Brain microvascular endothelial cell (primary cell): ENCODE measurements at regions not wholly inside any gene's neighbourhood (a gene's known extent, or its start where the extent isn't known, plus 50 kb on each side); places are given as distances from the start of the nearest gene placed in this dataset.
A peak's percentile ranks its signal among the peaks of the same experiment; 100 is the strongest.

ENCODE experiments used
- DNase-seq: peaks from one replicate; pipeline ENCODE4 v3.0.0-alpha.2; 2020
- H3K27ac ChIP-seq: fragments of 250-450 bp; sonication (Bioruptor Pico); 2 replicates; pipeline ENCODE4 v1.5.1; 2020; ENCODE audit warnings: mild to moderate bottlenecking, moderate library complexity
- H3K27me3 ChIP-seq: fragments of 250-450 bp; sonication (Bioruptor Pico); replicated peaks from 2 replicates; pipeline ENCODE4 v1.5.1; 2020; ENCODE audit warnings: mild to moderate bottlenecking
- H3K36me3 ChIP-seq: fragments of 250-450 bp; sonication (Bioruptor Pico); replicated peaks from 2 replicates; pipeline ENCODE4 v1.5.1; 2020; ENCODE audit warnings: mild to moderate bottlenecking
- H3K4me3 ChIP-seq: 2 replicates; pipeline ENCODE4 v1.5.1; 2011; ENCODE audit warnings: low read depth, mild to moderate bottlenecking, control low read depth, low read length, moderate library complexity
- in situ Hi-C: cut with HindIII; loops from 2 replicates; pipeline ENCODE4 v1.10.0; 2017; ENCODE audit warnings: low sequenced_read_pairs, low pct_ligation_motif_present
- TF ChIP-seq, protein P1 (sequence below): IDR thresholded peaks from 2 replicates; pipeline ENCODE4 v1.5.1; 2011; ENCODE audit warnings: low read depth, mild to moderate bottlenecking, moderate library complexity, low read length, control low read depth, inconsistent platforms; ENCODE audit errors: missing control alignments

DNA sequence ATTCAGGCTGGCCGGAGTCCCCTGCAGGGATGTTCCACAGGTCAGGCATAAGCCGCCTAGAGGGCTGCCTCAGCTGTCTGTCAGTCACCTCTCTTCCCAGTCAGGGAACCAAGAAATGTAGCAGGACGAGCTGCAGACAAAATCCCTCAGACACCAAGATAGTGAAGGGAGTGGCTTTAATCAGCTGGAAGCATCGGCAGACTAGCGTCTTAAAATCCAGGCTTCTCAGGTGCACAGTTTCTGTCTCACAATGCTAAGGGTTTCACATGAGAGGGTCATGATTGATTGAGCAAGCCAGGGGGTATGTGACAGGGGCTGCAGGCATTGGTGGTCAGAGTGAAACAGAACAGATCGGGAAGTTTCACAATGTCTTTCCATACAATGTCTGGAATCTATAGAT is 247.2 kb downstream of the CDH10 start:
- Histone ChIP-seq H3K27me3 (no peaks in the 10 kb centered on the region), H3K36me3 (no peaks in the 10 kb centered on the region), H3K4me3 (no peak overlapping the region), H3K27ac (no peak overlapping the region)
- in situ Hi-C loops = no loop called here
- TF ChIP-seq, protein P1, sequence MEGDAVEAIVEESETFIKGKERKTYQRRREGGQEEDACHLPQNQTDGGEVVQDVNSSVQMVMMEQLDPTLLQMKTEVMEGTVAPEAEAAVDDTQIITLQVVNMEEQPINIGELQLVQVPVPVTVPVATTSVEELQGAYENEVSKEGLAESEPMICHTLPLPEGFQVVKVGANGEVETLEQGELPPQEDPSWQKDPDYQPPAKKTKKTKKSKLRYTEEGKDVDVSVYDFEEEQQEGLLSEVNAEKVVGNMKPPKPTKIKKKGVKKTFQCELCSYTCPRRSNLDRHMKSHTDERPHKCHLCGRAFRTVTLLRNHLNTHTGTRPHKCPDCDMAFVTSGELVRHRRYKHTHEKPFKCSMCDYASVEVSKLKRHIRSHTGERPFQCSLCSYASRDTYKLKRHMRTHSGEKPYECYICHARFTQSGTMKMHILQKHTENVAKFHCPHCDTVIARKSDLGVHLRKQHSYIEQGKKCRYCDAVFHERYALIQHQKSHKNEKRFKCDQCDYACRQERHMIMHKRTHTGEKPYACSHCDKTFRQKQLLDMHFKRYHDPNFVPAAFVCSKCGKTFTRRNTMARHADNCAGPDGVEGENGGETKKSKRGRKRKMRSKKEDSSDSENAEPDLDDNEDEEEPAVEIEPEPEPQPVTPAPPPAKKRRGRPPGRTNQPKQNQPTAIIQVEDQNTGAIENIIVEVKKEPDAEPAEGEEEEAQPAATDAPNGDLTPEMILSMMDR = no peak
- DNase-seq = no peak

DNA sequence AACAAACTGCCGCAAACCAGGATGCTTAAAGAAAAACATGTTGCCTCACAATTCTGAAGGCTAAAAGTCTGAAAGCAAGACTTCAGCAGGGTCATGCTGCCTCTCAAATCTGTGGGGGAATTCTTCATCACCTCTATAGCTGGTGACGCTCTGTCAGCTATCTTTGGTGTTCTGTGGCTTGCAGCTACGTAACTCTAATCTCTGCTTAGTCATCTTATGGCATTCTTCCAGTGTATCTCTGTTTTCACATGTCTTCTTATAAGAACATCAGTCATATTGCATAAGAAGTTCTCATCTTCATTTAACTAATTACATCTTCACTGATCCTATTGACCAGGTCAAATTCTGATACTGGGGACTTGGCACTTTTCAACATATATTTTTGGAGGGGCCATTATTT is 243.0 kb downstream of the CDH10 start:
- in situ Hi-C loops = no loop called here
- DNase-seq = peak; percentile 3

DNA sequence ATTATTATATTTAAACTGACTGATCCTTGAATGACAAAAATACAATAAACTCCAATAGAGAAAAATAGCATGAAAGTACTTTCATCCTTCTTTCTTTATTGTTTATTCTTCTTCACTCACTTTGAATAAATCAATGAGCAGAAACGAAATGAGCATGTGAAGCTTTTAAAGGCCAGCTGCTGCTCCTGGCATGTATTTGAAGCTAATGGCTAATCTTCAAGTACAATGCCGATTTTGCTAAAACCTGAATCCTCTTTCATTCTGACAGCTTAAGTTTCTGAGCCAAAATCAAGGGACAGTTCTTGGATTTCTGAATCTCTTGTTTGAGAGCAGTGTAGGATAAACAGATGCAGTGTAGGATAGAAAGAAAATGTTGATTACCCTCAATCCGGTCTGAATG is 237.3 kb downstream of the CDH10 start:
- no peak for DNase-seq
- in situ Hi-C loops = no loop called here

More for the DNA sequence above, 243.0 kb downstream of the CDH10 start:
- no peaks in the 10 kb centered on the region for H3K27me3 ChIP-seq
- H3K36me3 ChIP-seq = no peaks in the 10 kb centered on the region
- TF ChIP-seq, protein P1 = no peak
- H3K4me3 ChIP-seq = no peak overlapping the region
- no peak overlapping the region for H3K27ac ChIP-seq

DNA sequence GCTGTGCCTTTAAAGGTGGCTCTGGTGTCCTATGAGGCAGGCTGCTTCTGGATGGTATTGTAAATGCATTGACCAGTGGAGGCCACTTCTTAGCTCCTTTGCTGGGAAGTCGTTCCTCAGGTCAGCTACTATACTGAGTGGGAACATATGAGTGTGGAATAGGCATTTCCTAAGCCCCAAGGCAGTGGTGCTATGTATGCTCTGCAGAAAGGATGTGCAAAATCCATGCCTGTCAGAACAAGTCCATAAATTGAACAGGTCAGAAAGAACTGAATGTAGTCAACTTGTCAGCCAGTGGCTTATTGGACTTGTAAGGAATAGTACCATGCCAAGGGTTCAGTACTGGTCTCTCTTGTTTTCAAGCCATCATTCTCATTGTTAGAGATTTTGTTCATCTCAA is 216.4 kb downstream of the CDH10 start:
- Histone ChIP-seq H3K4me3 (no peak overlapping the region), H3K27ac (no peak overlapping the region), H3K27me3 (no peaks in the 10 kb centered on the region), H3K36me3 (no peaks in the 10 kb centered on the region)
- TF ChIP-seq, protein P1 = no peak
- no peak for DNase-seq
- in situ Hi-C loops = no loop called here

More for the DNA sequence above, 237.3 kb downstream of the CDH10 start:
- H3K36me3 ChIP-seq = no peaks in the 10 kb centered on the region
- TF ChIP-seq, protein P1 = no peak
- H3K27me3 ChIP-seq = no peaks in the 10 kb centered on the region
- H3K27ac ChIP-seq = no peak overlapping the region
- H3K4me3 ChIP-seq = no peak overlapping the region

DNA sequence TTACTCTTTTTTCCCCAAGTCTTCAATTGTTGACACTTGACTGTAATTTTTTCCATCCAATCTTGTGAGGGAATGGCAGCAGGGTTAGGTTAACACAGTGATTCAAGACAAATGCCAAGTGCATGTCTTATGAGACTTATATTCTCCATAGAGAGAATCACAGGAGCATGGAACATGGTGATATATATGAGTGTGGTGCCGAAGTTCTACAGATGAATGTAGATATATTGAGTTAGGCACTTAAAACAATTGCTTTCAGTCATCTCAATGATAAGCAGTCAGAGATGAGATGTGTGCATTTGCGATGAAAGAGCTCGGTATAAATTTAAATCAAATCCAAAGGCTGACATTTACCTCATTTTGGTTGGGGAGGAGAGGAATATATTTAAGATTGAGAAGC is 211.2 kb downstream of the CDH10 start:
- no peak overlapping the region for H3K4me3 ChIP-seq
- no peaks in the 10 kb centered on the region for H3K27me3 ChIP-seq
- TF ChIP-seq, protein P1 = no peak
- no peak overlapping the region for H3K27ac ChIP-seq
- H3K36me3 ChIP-seq = no peaks in the 10 kb centered on the region
- in situ Hi-C loops = no loop called here
- no peak for DNase-seq
